Mammary epithelial cell (primary cell): ENCODE measurements at regions not wholly inside any gene's neighbourhood (a gene's known extent, or its start where the extent isn't known, plus 50 kb on each side); places are given as distances from the start of the nearest gene placed in this dataset.

ENCODE experiments used
- CTCF ChIP-seq, 2 donors: IDR thresholded peaks in 1 of 2; conservative IDR thresholded peaks in 1 of 2; 2 replicates each; pipeline ENCODE4 v1.5.1; 2011 to 2012; ENCODE audit warnings: inconsistent platforms in 2 of 2, low read length in 2 of 2, mild to moderate bottlenecking in 2 of 2, control low read depth in 1 of 2, low read depth in 1 of 2; ENCODE audit not compliant: insufficient read depth in 1 of 2; ENCODE audit errors: extremely low read depth in 1 of 2
- EZH2 ChIP-seq: IDR thresholded peaks from 2 replicates; pipeline ENCODE4 v1.6.1; 2012; ENCODE audit warnings: low read length, inconsistent platforms, borderline replicate concordance

GRCh38 chr5:82859451-82860140 lies 217.6 kb downstream of the TMEM167A start:
- TF ChIP-seq CTCF (conservative IDR thresholded peaks at IDR 0.05 in 1 of 2, IDR thresholded peaks at IDR 0.05 in 1 of 2; ENCODE audit: extremely low read depth in 1 of 2, insufficient read depth in 1 of 2, low read depth in 1 of 2, low read length in 2 of 2) = no peak
- no peak for TF ChIP-seq EZH2
